Mesenchymal stem cell (in vitro differentiated cells and primary cell): ENCODE measurements at regions not wholly inside any gene's neighbourhood (a gene's known extent, or its start where the extent isn't known, plus 50 kb on each side); places are given as distances from the start of the nearest gene placed in this dataset.

Source experiments
- DNase-seq: peaks from one replicate; pipeline ENCODE4 v3.0.0-alpha.2; 2013
- H2AFZ ChIP-seq: one replicate; pipeline ENCODE4 v1.6.1; 2013; ENCODE audit warnings: low read depth, mild to moderate bottlenecking, control low read depth, inconsistent platforms, low read length, moderate library complexity
- H2AK5ac ChIP-seq: 2 replicates; pipeline ENCODE4 v1.6.1; 2013; ENCODE audit warnings: low read length, moderate library complexity, mild to moderate bottlenecking, inconsistent platforms; ENCODE audit not compliant: severe bottlenecking
- H2BK120ac ChIP-seq: one replicate; pipeline ENCODE4 v1.6.1; 2013; ENCODE audit warnings: low read depth, mild to moderate bottlenecking, inconsistent platforms, low read length, moderate library complexity
- H2BK12ac ChIP-seq, 2 experiments: one replicate each; pipeline ENCODE4 v1.6.1; 2013; ENCODE audit warnings: inconsistent platforms in 2 of 2, low read length in 2 of 2, mild to moderate bottlenecking in 2 of 2, moderate library complexity in 2 of 2, control low read depth in 1 of 2
- H2BK15ac ChIP-seq: one replicate; pipeline ENCODE4 v1.6.1; 2013; ENCODE audit warnings: mild to moderate bottlenecking, low read depth, inconsistent platforms; ENCODE audit not compliant: poor library complexity, severe bottlenecking
- H2BK5ac ChIP-seq: 2 replicates; pipeline ENCODE4 v1.6.1; 2013; ENCODE audit warnings: low read depth, mild to moderate bottlenecking, low read length, control low read depth, inconsistent platforms; ENCODE audit not compliant: poor library complexity, severe bottlenecking
- H3K14ac ChIP-seq, 2 experiments: one replicate each; pipeline ENCODE4 v1.6.1; 2013; ENCODE audit warnings: inconsistent platforms in 2 of 2, low read length in 2 of 2, control low read depth in 1 of 2, mild to moderate bottlenecking in 1 of 2, moderate library complexity in 1 of 2
- H3K18ac ChIP-seq, 2 experiments: one replicate each; pipeline ENCODE4 v1.6.1; 2013; ENCODE audit warnings: inconsistent platforms in 2 of 2, low read length in 2 of 2, control low read depth in 1 of 2, low read depth in 1 of 2, mild to moderate bottlenecking in 1 of 2
- H3K23ac ChIP-seq, 2 experiments: one replicate each; pipeline ENCODE4 v1.6.1; 2013; ENCODE audit warnings: inconsistent platforms in 2 of 2, low read length in 2 of 2, mild to moderate bottlenecking in 2 of 2, moderate library complexity in 2 of 2, control low read depth in 1 of 2
- H3K27ac ChIP-seq: 2 replicates; pipeline ENCODE4 v1.5.1; 2013; ENCODE audit warnings: mild to moderate bottlenecking, moderate library complexity, low read length, control low read depth, inconsistent platforms; ENCODE audit not compliant: poor library complexity, severe bottlenecking
- H3K27me3 ChIP-seq, 2 experiments: 2 replicates each; pipeline versions ENCODE4 v1.6.1 to v1.7.0; 2013; ENCODE audit warnings: low read length in 2 of 2, mild to moderate bottlenecking in 2 of 2, moderate library complexity in 2 of 2, control low read depth in 1 of 2, inconsistent platforms in 1 of 2; ENCODE audit not compliant: control insufficient read depth in 1 of 2, insufficient read depth in 1 of 2
- H3K36me3 ChIP-seq, 2 experiments: 2 replicates each; pipeline versions ENCODE4 v1.6.1 to v1.7.0; 2013; ENCODE audit warnings: low read length in 2 of 2, control low read depth in 1 of 2, inconsistent platforms in 1 of 2, low read depth in 1 of 2, mild to moderate bottlenecking in 1 of 2; ENCODE audit not compliant: insufficient read depth in 2 of 2, control insufficient read depth in 1 of 2
- H3K4ac ChIP-seq, 2 experiments: one replicate each; pipeline ENCODE4 v1.6.1; 2013; ENCODE audit warnings: inconsistent platforms in 2 of 2, low read length in 2 of 2, mild to moderate bottlenecking in 2 of 2, moderate library complexity in 2 of 2, control low read depth in 1 of 2, low read depth in 1 of 2
- H3K4me1 ChIP-seq: 2 replicates; pipeline ENCODE4 v1.6.1; 2013; ENCODE audit warnings: low read depth, low read length, control low read depth; ENCODE audit not compliant: control insufficient read depth, insufficient read depth
- H3K4me2 ChIP-seq: 2 replicates; pipeline ENCODE4 v1.6.1; 2013; ENCODE audit warnings: low read length, mild to moderate bottlenecking, inconsistent platforms; ENCODE audit not compliant: poor library complexity, severe bottlenecking
- H3K4me3 ChIP-seq, 2 experiments: 2 replicates each; pipeline versions ENCODE4 v1.5.1 to v1.7.0; 2013; ENCODE audit warnings: low read length in 2 of 2, mild to moderate bottlenecking in 2 of 2, control low read depth in 1 of 2, low read depth in 1 of 2; ENCODE audit not compliant: insufficient read depth in 1 of 2
- H3K79me1 ChIP-seq: replicated peaks from 2 replicates; pipeline ENCODE4 v1.6.1; 2013; ENCODE audit warnings: mild to moderate bottlenecking, control low read depth, low read length, inconsistent platforms; ENCODE audit not compliant: poor library complexity, severe bottlenecking
- H3K9ac ChIP-seq: 2 replicates; pipeline ENCODE4 v1.7.0; 2013; ENCODE audit warnings: mild to moderate bottlenecking, low read length, moderate library complexity
- H3K9me3 ChIP-seq: 2 replicates; pipeline ENCODE4 v1.7.0; 2013; ENCODE audit warnings: mild to moderate bottlenecking, low read length; ENCODE audit not compliant: control insufficient read depth
- H4K8ac ChIP-seq: one replicate; pipeline ENCODE4 v1.6.1; 2013; ENCODE audit warnings: inconsistent platforms, mild to moderate bottlenecking, low read length, moderate library complexity
- H4K91ac ChIP-seq: one replicate; pipeline ENCODE4 v1.6.1; 2013; ENCODE audit warnings: mild to moderate bottlenecking, low read length, inconsistent platforms
- WGBS: methylation state at CpG from one replicate; pipeline ENCODE4 v1.1.7; 2013; ENCODE audit warnings: mixed read lengths; 5-methylcytosine and 5-hydroxymethylcytosine counted together

GRCh38 chr1:96206451-96206850 lies 515.1 kb upstream of the PTBP2 start:
- no peak overlapping the region for H3K4me3 ChIP-seq
- peaks cover 3% of the 10 kb centered on the region for H3K9me3 ChIP-seq
- H2BK12ac ChIP-seq: no peak overlapping the region
- H3K27me3 ChIP-seq: no peaks in the 10 kb centered on the region
- DNase-seq: no peak
- no peak overlapping the region for H2AFZ ChIP-seq
- WGBS: 46% methylated on average over 2 of the region's 2 CpGs
- no peak overlapping the region for H3K23ac ChIP-seq
- no peaks in the 10 kb centered on the region for H3K4me1 ChIP-seq
- H2BK5ac ChIP-seq: no peak overlapping the region
- no peak overlapping the region for H4K91ac ChIP-seq
- no peak overlapping the region for H2BK120ac ChIP-seq
- no peak overlapping the region for H3K27ac ChIP-seq
- H2BK15ac ChIP-seq: no peak overlapping the region
- no peak overlapping the region for H3K4ac ChIP-seq
- H3K18ac ChIP-seq: no peak overlapping the region
- H3K79me1 ChIP-seq: no peaks in the 10 kb centered on the region
- H4K8ac ChIP-seq: no peak overlapping the region
- H3K9ac ChIP-seq: no peak overlapping the region
- H3K14ac ChIP-seq: no peak overlapping the region
- no peak overlapping the region for H2AK5ac ChIP-seq
- no peaks in the 10 kb centered on the region for H3K36me3 ChIP-seq
- no peak overlapping the region for H3K4me2 ChIP-seq

GRCh38 chr1:96207936-96208335 lies 513.6 kb upstream of the PTBP2 start:
- Histone ChIP-seq H3K23ac (no peak overlapping the region), H4K91ac (no peak overlapping the region), H3K4ac (no peak overlapping the region), H2BK12ac (no peak overlapping the region), H2BK15ac (no peak overlapping the region), H3K9me3 (peaks cover 3% of the 10 kb centered on the region), H2AFZ (no peak overlapping the region), H3K4me2 (no peak overlapping the region), H3K4me3 (no peak overlapping the region), H3K36me3 (no peaks in the 10 kb centered on the region), H3K14ac (no peak overlapping the region), H3K27ac (no peak overlapping the region), H3K4me1 (no peaks in the 10 kb centered on the region), H4K8ac (no peak overlapping the region), H2AK5ac (no peak overlapping the region), H3K18ac (no peak overlapping the region), H3K79me1 (no peaks in the 10 kb centered on the region), H3K9ac (no peak overlapping the region), H3K27me3 (no peaks in the 10 kb centered on the region), H2BK120ac (no peak overlapping the region), H2BK5ac (no peak overlapping the region)
- 96% methylated on average over 2 of the region's 2 CpGs for WGBS
- no peak for DNase-seq

GRCh38 chr1:96208428-96208827 lies 513.2 kb upstream of the PTBP2 start:
- Histone ChIP-seq H2AFZ (no peak overlapping the region), H2BK5ac (no peak overlapping the region), H3K79me1 (no peaks in the 10 kb centered on the region), H4K8ac (no peak overlapping the region), H2BK120ac (no peak overlapping the region), H3K14ac (no peak overlapping the region), H3K23ac (no peak overlapping the region), H3K27ac (no peak overlapping the region), H3K4me1 (no peaks in the 10 kb centered on the region), H3K4me3 (no peak overlapping the region), H3K4ac (no peak overlapping the region), H2AK5ac (no peak overlapping the region), H2BK15ac (no peak overlapping the region), H3K36me3 (no peaks in the 10 kb centered on the region), H3K18ac (no peak overlapping the region), H4K91ac (no peak overlapping the region), H3K9me3 (peaks cover 3% of the 10 kb centered on the region), H3K4me2 (no peak overlapping the region), H2BK12ac (no peak overlapping the region), H3K27me3 (no peaks in the 10 kb centered on the region), H3K9ac (no peak overlapping the region)
- no peak for DNase-seq
- 96% methylated on average over 4 of the region's 4 CpGs for WGBS

DNA sequence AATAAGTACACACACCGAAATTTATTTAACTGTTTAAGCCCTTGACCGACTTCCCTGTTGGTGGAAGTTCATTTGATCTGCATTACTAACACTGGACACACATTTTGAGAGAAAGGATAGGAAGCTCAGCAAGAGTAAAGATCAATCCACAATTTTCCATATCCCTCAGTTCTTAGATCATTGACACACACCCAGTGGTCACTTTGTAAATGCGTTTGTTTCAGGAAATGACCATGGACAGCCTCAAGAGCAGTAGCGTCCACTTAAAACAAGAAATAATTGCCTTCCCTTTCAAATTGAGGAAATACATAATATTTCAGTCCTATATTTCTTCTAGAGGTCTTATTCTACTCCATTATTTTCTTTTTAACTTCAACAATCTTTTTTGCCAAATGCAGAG lies 511.5 kb upstream of the PTBP2 start:
- WGBS: 90% methylated on average over 4 of the region's 4 CpGs
- no peak overlapping the region for H2BK12ac ChIP-seq

More for the DNA sequence above, 511.5 kb upstream of the PTBP2 start:
- Histone ChIP-seq H3K14ac (no peak overlapping the region), H3K4me3 (no peak overlapping the region), H3K79me1 (no peaks in the 10 kb centered on the region), H3K27ac (no peak overlapping the region), H3K9ac (no peak overlapping the region), H3K4me2 (no peak overlapping the region), H3K4me1 (no peaks in the 10 kb centered on the region), H3K4ac (no peak overlapping the region), H2AFZ (no peak overlapping the region), H3K36me3 (no peaks in the 10 kb centered on the region), H3K9me3 (peaks cover 3% of the 10 kb centered on the region), H4K91ac (no peak overlapping the region), H3K18ac (no peak overlapping the region), H2AK5ac (no peak overlapping the region), H2BK120ac (no peak overlapping the region), H2BK15ac (no peak overlapping the region), H3K23ac (no peak overlapping the region), H3K27me3 (no peaks in the 10 kb centered on the region), H2BK5ac (no peak overlapping the region), H4K8ac (no peak overlapping the region)
- DNase-seq: no peak
